VCaP (cell line): ENCODE measurements at regions not wholly inside any gene's neighbourhood (a gene's known extent, or its start where the extent isn't known, plus 50 kb on each side); places are given as distances from the start of the nearest gene placed in this dataset.

Experiments
- H3K27ac ChIP-seq: fragments of 450-650 bp; 2 replicates; pipeline ENCODE4 v1.5.1; 2017
- CTCF ChIP-seq: fragments of 450-650 bp; conservative IDR thresholded peaks from 2 replicates; pipeline ENCODE4 v1.5.1; 2017; ENCODE audit warnings: mild to moderate bottlenecking, moderate library complexity

- no peak overlapping the region for H3K27ac ChIP-seq
- no peak for TF ChIP-seq CTCF
Measured at GRCh38 chr4:181951265-181951664, 291.9 kb upstream of the TENM3 start.

GRCh38 chr4:181952478-181952877, 290.7 kb upstream of the TENM3 start:
- no peak overlapping the region for H3K27ac ChIP-seq
- no peak for TF ChIP-seq CTCF

- H3K27ac ChIP-seq: peak overlapping the region; percentile 6; the same call in 1 of the 2 replicates
- no peak for TF ChIP-seq CTCF
Measured at GRCh38 chr4:181956512-181956911, 286.7 kb upstream of the TENM3 start.

- TF ChIP-seq CTCF: no peak
- H3K27ac ChIP-seq: peak overlapping the region; percentile 10; the same call in 1 of the 2 replicates
Measured at GRCh38 chr4:181957088-181957487, 286.1 kb upstream of the TENM3 start.

GRCh38 chr4:181958446-181958845, 284.8 kb upstream of the TENM3 start:
- TF ChIP-seq CTCF: no peak
- H3K27ac ChIP-seq: no peak overlapping the region

- no peak overlapping the region for H3K27ac ChIP-seq
- no peak for TF ChIP-seq CTCF
Measured at GRCh38 chr4:181959121-181959520, 284.1 kb upstream of the TENM3 start.

- no peak for TF ChIP-seq CTCF
- no peak overlapping the region for H3K27ac ChIP-seq
Measured at GRCh38 chr4:181960384-181960783, 282.8 kb upstream of the TENM3 start.

GRCh38 chr4:181962321-181962720, 280.9 kb upstream of the TENM3 start:
- no peak for TF ChIP-seq CTCF
- no peak overlapping the region for H3K27ac ChIP-seq
